ENCODE measurements at regions not wholly inside any gene's neighbourhood (a gene's known extent, or its start where the extent isn't known, plus 50 kb on each side); places are given as distances from the start of the nearest gene placed in this dataset.

GRCh38 chr14:85146779-85147178 lies 383.2 kb upstream of the FLRT2 start:
- H3K4me2 ChIP-seq (ENCODE audit: insufficient read depth, low read length) = no peak overlapping the region
- H3K27ac ChIP-seq (ENCODE audit: low read length) = no peak overlapping the region
- no peaks in the 10 kb centered on the region for H3K36me3 ChIP-seq (ENCODE audit: insufficient read depth, low read length)
- no peak for ATAC-seq (ENCODE audit: insufficient read depth, low read depth)
- H3K4me3 ChIP-seq (ENCODE audit: low read depth in 1 of 2, low read length in 2 of 2) = no peak overlapping the region
- H2AFZ ChIP-seq (ENCODE audit: low read depth, low read length) = no peak overlapping the region
- no peak for DNase-seq
- no peaks in the 10 kb centered on the region for H4K20me1 ChIP-seq (ENCODE audit: insufficient read depth, low read length)
- no peak overlapping the region for H3K9ac ChIP-seq (ENCODE audit: low read depth, low read length)
- H3K4me1 ChIP-seq (ENCODE audit: insufficient read depth, low read length) = no peaks in the 10 kb centered on the region
- no peaks in the 10 kb centered on the region for H3K79me2 ChIP-seq (ENCODE audit: insufficient read depth, low read length)
- H3K27me3 ChIP-seq (ENCODE audit: insufficient read depth, low read length, poor library complexity) = no peaks in the 10 kb centered on the region
- TF ChIP-seq EZH2 (IDR thresholded peaks at IDR 0.05; ENCODE audit: borderline replicate concordance, low read depth, low read length, severe bottlenecking) (no peak), CTCF (IDR thresholded peaks at IDR 0.05; ENCODE audit: borderline replicate concordance, extremely low read depth, low read length, poor library complexity, severe bottlenecking) (no peak)
- H3K9me3 ChIP-seq (ENCODE audit: insufficient read depth, low read length, severe bottlenecking) = no peaks in the 10 kb centered on the region

GRCh38 chr14:85150166-85150565 lies 379.8 kb upstream of the FLRT2 start:
- no peak overlapping the region for H3K4me3 ChIP-seq (ENCODE audit: low read depth in 1 of 2, low read length in 2 of 2)
- no peaks in the 10 kb centered on the region for H4K20me1 ChIP-seq (ENCODE audit: insufficient read depth, low read length)
- H3K9me3 ChIP-seq (ENCODE audit: insufficient read depth, low read length, severe bottlenecking) = no peaks in the 10 kb centered on the region
- H3K4me2 ChIP-seq (ENCODE audit: insufficient read depth, low read length) = no peak overlapping the region
- no peak for TF ChIP-seq EZH2 (IDR thresholded peaks at IDR 0.05; ENCODE audit: borderline replicate concordance, low read depth, low read length, severe bottlenecking)
- no peak for TF ChIP-seq CTCF (IDR thresholded peaks at IDR 0.05; ENCODE audit: borderline replicate concordance, extremely low read depth, low read length, poor library complexity, severe bottlenecking)
- ATAC-seq (ENCODE audit: insufficient read depth, low read depth) (no peak), DNase-seq (no peak)
- no peak overlapping the region for H3K27ac ChIP-seq (ENCODE audit: low read length)
- no peaks in the 10 kb centered on the region for H3K79me2 ChIP-seq (ENCODE audit: insufficient read depth, low read length)
- no peaks in the 10 kb centered on the region for H3K27me3 ChIP-seq (ENCODE audit: insufficient read depth, low read length, poor library complexity)
- no peaks in the 10 kb centered on the region for H3K4me1 ChIP-seq (ENCODE audit: insufficient read depth, low read length)
- no peak overlapping the region for H2AFZ ChIP-seq (ENCODE audit: low read depth, low read length)
- H3K9ac ChIP-seq (ENCODE audit: low read depth, low read length) = no peak overlapping the region
- no peaks in the 10 kb centered on the region for H3K36me3 ChIP-seq (ENCODE audit: insufficient read depth, low read length)

- DNase-seq (no peak), ATAC-seq (ENCODE audit: insufficient read depth, low read depth) (no peak)
- Histone ChIP-seq H3K4me2 (ENCODE audit: insufficient read depth, low read length) (no peak overlapping the region), H2AFZ (ENCODE audit: low read depth, low read length) (no peak overlapping the region), H3K27me3 (ENCODE audit: insufficient read depth, low read length, poor library complexity) (no peaks in the 10 kb centered on the region), H4K20me1 (ENCODE audit: insufficient read depth, low read length) (no peaks in the 10 kb centered on the region), H3K79me2 (ENCODE audit: insufficient read depth, low read length) (no peaks in the 10 kb centered on the region), H3K4me1 (ENCODE audit: insufficient read depth, low read length) (no peaks in the 10 kb centered on the region), H3K36me3 (ENCODE audit: insufficient read depth, low read length) (no peaks in the 10 kb centered on the region), H3K4me3 (ENCODE audit: low read depth in 1 of 2, low read length in 2 of 2) (no peak overlapping the region), H3K9ac (ENCODE audit: low read depth, low read length) (no peak overlapping the region), H3K27ac (ENCODE audit: low read length) (no peak overlapping the region), H3K9me3 (ENCODE audit: insufficient read depth, low read length, severe bottlenecking) (no peaks in the 10 kb centered on the region)
- TF ChIP-seq EZH2 (IDR thresholded peaks at IDR 0.05; ENCODE audit: borderline replicate concordance, low read depth, low read length, severe bottlenecking) = no peak
- no peak for TF ChIP-seq CTCF (IDR thresholded peaks at IDR 0.05; ENCODE audit: borderline replicate concordance, extremely low read depth, low read length, poor library complexity, severe bottlenecking)
Measured at GRCh38 chr14:85154714-85155113, 375.2 kb upstream of the FLRT2 start.

- Histone ChIP-seq H3K4me3 (ENCODE audit: low read depth in 1 of 2, low read length in 2 of 2) (no peak overlapping the region), H2AFZ (ENCODE audit: low read depth, low read length) (no peak overlapping the region), H3K36me3 (ENCODE audit: insufficient read depth, low read length) (no peaks in the 10 kb centered on the region), H3K27ac (ENCODE audit: low read length) (no peak overlapping the region), H3K79me2 (ENCODE audit: insufficient read depth, low read length) (no peaks in the 10 kb centered on the region), H3K9me3 (ENCODE audit: insufficient read depth, low read length, severe bottlenecking) (no peaks in the 10 kb centered on the region), H3K27me3 (ENCODE audit: insufficient read depth, low read length, poor library complexity) (no peaks in the 10 kb centered on the region), H3K4me1 (ENCODE audit: insufficient read depth, low read length) (no peaks in the 10 kb centered on the region), H4K20me1 (ENCODE audit: insufficient read depth, low read length) (no peaks in the 10 kb centered on the region), H3K4me2 (ENCODE audit: insufficient read depth, low read length) (no peak overlapping the region), H3K9ac (ENCODE audit: low read depth, low read length) (no peak overlapping the region)
- ATAC-seq (ENCODE audit: insufficient read depth, low read depth) = no peak
- no peak for DNase-seq
- no peak for TF ChIP-seq EZH2 (IDR thresholded peaks at IDR 0.05; ENCODE audit: borderline replicate concordance, low read depth, low read length, severe bottlenecking)
- no peak for TF ChIP-seq CTCF (IDR thresholded peaks at IDR 0.05; ENCODE audit: borderline replicate concordance, extremely low read depth, low read length, poor library complexity, severe bottlenecking)
Measured at GRCh38 chr14:85156319-85156718, 373.6 kb upstream of the FLRT2 start.

All from DND-41 (cell line).